K562 (cell line): ENCODE measurements at regions not wholly inside any gene's neighbourhood (a gene's known extent, or its start where the extent isn't known, plus 50 kb on each side); places are given as distances from the start of the nearest gene placed in this dataset.

Source experiments
- CBX5 ChIP-seq: IDR thresholded peaks from 2 replicates; pipeline ENCODE4 v1.6.1; 2014; ENCODE audit warnings: low read depth, borderline replicate concordance
- CEBPB ChIP-seq: fragments of 450-650 bp; IDR thresholded peaks from 2 replicates; pipeline ENCODE4 v1.6.1; 2016; ENCODE audit warnings: missing genetic modification characterization, missing compliant biosample characterization
- HDAC6 ChIP-seq: IDR thresholded peaks from 2 replicates; pipeline ENCODE4 v1.6.1; 2012; ENCODE audit warnings: low read depth, mild to moderate bottlenecking, control low read depth, inconsistent platforms, low read length, moderate library complexity
- MTF1 ChIP-seq: fragments of 250-450 bp; sonication (Bioruptor Pico); IDR thresholded peaks from 2 replicates; pipeline ENCODE4 v1.9.0; 2021; ENCODE audit warnings: moderate library complexity, mild to moderate bottlenecking, inconsistent platforms, borderline replicate concordance
- POLR2AphosphoS2 ChIP-seq: IDR thresholded peaks from 2 replicates; pipeline ENCODE4 v1.6.1; 2012; ENCODE audit warnings: low read length, improper control_type of control experiment
- SMARCC2 ChIP-seq: fragments of 450-650 bp; IDR thresholded peaks from 2 replicates; pipeline ENCODE4 v1.6.1; 2017; ENCODE audit warnings: antibody characterized with exemption, moderate library complexity, mild to moderate bottlenecking, low read depth
- TBP ChIP-seq: optimal IDR thresholded peaks from 2 replicates; pipeline ENCODE3; 2011; ENCODE audit warnings: low read depth, low read length, improper control_type of control experiment

- TF ChIP-seq CEBPB (tag): no peak
- no peak for TF ChIP-seq TBP
- TF ChIP-seq HDAC6: no peak
- TF ChIP-seq SMARCC2: no peak
- TF ChIP-seq POLR2AphosphoS2: no peak
- no peak for TF ChIP-seq CBX5
- TF ChIP-seq MTF1: no peak
These were observed 154.5 kb upstream of the TBL1XR1 start for GRCh38 chr3:177351757-177352158.
